NCI-H2029 treated with DMSO at 0.1 percent for 48 hours (cell line): ENCODE measurements at regions not wholly inside any gene's neighbourhood (a gene's known extent, or its start where the extent isn't known, plus 50 kb on each side); places are given as distances from the start of the nearest gene placed in this dataset.

Experiments used
- DNase-seq: peaks from one replicate; lab custom pipeline; 2025; lab: John Stamatoyannopoulos, UW

DNA sequence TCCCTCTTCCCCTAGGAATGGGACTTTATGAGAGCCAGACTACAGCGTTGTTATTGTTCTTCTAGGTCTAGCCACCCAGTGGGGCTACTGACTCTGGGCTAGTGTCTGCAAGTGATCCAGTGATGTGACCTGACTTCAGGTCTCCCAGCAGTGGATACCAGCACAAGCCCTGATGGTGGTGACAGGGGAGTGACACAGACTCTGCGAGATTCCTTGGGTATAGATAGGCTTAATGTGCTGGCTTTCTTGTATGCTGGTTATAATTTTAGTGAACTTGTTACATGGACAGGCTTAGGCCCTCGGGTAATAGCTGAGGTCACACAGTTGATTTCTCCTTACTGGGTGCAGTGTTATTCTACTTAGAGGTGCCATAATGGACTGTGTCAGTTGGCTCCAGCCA lies 106.9 kb downstream of the TBC1D30 start:
- no peak for DNase-seq

DNA sequence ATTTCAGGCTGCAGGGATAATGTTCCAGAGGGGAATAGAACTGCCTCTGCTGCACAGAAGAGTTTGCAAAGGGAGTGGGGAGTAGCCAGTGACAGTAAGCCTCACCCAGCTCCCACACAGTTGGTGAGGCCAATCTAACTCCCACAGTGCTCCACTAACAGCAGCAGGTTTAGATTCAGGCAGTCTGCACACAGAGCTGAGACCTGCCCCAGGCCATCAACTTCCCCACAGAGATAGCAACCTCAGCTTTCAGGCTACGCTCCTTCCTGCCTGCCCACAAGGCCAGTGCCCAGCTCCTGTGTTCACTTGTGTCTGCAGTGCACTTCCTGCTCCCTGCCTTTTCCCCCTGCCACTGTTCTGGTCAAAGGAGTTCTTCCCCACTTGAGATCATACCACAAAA lies 107.5 kb downstream of the TBC1D30 start:
- no peak for DNase-seq

DNA sequence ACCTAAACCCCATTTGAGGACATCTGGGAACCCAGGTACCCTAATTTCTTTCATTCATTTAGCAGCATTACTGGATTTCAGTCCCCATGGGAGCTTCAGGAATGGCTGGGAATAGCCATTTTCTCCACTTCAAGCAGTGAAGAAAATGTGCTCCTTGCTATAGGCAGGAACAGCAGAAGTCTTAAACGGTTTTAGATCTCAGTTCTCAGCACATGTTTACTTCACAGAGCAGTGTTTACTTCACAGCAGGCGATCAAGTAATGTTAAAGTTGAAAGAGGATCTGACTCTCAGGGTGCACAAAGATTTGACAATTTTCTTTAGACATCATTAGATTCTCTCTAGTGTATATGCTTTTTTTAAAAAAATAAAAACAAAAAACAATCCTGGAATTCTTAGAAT lies 109.3 kb downstream of the TBC1D30 start:
- DNase-seq, result no peak

DNA sequence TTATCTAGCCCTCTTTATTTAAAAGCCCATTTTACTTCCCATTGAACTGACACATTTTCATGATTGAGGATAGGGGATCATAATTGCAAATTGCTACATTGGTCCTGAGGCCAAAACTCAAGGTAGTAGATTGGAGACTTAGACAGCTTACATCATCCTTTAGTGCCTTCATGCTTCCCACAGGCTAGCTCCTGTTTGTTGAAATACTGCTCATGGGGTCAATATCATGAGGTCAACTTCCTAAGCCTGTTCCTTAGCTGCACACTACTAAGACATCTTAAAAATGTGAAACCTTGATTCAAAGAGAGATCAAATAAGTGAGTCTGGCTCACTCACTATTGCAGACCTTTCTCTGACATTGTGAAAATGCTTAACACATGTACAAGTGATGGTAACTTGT lies 113.0 kb downstream of the TBC1D30 start:
- no peak for DNase-seq

DNA sequence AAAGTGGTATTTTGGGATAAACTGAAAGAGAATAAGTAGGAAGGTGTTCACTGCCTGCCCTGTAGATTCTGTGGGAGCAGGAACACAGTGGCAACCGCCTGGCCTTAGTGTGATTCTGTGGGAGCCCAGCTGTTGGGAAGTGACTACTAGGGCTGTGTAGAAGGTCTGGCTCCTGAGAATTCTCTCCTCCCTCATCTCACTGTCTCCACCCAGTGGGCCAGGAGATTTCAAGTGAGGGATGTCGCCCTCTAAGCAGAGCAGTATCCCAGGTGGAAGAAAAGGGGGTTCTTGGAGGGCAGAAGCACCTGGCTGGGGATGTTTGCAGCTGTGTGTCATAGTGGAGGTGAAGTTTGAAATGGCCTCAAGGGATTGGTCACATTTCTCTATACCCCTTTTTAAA lies 113.7 kb downstream of the TBC1D30 start:
- DNase-seq, result no peak

DNA sequence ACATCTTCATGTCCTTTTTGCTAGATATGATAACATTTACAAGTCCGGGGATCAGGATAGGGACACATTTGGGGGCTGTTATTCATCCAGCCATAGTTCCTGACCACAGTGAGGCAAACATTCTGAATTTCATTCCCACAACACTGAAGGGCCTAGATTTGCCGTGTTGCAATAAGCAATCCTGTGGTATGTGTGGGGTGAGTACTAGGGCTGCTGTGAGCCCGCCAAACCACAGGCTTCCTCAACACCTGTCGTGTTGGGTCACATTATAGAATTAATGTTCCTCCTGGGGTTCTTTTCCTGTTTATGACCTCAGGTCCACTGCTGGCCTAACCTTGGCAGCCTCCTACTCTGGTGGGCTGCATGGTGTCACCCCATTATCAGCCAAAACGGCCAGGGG lies 119.2 kb downstream of the TBC1D30 start:
- no peak for DNase-seq

DNA sequence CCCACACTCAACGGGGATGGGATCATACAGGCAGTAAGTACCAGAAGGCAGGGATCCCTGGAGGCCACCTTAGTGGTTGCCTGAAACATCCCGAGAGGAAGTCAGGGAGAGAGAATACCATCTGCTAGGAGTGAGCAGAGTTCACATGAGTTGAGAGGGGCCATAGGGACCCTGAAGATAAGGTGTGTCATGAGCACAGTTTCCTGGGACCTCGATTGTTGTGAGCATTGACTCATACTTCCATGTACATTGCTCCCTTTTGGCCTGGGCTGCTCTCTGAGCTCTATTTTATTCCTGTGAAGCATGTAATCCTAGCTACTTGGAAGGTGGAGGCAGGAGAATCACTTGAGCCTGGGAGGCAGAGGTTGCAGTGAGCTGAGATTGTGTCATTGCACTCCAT lies 120.5 kb downstream of the TBC1D30 start:
- DNase-seq, result no peak

DNA sequence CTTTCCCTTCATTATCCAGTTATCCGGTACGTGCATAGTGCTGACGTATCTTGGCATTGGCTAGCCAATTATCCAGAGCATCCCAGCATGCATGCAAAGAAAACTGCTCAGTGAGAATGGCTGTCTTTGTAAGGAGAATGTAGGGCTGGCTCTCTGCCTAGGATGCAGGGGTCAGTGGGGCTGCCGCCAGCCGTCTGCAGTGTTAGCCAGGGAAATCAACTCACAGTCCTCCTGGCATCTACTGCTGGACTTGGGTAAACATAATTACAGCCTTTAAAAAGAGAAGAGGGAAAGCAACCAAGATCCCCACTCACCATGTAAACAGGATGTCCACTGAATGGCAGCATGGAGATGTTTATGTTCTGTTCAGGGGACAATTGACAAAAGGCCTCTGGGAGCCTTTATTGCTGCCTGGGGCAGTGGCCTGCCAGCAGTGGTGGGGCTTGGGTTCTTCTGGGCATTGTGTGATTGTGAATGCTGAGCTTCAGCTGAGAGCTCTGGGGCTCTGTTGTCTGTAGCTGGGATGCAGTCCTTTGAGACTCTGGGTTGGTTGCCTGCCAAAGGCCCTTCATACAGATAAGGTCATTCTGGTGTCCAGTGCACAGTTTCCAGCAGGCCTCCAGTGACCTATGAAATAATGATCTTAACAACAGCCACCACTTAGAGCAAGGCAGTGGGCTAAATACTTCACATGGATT lies 121.8 kb downstream of the TBC1D30 start:
- peak; percentile 97 for DNase-seq

DNA sequence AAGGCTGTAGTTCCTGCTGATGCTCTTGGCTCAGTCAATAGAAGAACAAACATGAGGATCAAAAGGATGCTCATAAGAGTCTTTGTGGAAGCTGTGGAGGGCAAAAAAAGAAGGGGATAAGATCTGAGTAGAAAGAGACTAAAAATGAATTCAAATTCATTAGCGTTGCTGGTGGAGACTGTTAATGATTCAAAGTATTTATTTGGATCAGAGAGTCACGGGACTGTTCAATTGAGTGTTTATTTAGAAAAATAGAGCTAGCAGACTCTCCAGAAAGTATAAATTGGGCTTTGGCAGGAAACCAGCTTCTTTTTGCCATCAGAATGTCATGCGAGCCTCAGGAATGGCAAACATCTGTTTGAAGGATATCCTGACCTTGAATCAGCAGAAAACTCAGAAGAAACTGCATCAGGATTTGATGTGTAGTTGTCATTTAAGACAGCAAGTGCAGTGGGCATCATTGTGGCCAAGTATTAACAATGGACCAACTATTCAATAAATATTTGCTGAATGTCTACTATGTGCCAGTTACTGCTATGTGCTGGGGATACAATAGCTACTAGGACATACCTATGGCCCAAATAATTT lies 126.4 kb downstream of the TBC1D30 start:
- no peak for DNase-seq

DNA sequence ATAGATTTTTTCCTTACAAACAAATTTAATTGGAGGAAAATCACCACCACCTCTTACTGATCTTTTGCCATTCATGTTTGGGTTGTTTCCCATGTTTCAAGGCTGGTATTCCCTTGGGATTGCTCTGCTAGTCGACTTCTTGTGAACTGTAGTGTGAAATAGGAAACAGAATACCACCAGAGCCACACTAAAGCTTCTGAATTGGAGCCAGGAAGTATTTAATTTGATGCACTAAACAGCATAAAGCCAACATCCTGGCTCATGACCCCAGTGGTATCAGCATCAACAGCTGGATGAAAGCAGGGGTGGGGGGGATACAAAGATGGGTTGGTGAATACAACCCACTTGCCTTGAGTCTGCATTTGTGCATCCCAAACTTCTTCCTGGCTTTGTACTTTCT lies 127.5 kb downstream of the TBC1D30 start:
- DNase-seq, result no peak

DNA sequence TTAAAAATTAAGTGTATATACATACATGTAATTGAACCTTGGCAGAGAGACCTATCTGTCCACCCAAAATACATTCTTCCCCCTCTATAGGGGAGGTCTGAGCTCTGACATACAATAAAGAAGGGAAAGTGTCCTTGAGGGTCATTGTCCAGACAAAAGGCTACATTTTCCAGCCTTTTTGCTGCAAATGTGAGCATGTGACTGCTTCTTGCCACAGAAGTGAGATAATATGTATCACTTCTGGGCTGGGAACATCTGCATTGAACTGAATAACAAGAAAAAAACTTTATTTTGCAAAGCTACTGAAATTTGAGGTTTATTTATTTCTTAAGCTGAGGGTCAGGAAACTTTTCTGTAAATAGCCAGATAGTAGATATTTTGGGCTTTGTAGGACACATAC lies 131.3 kb downstream of the TBC1D30 start:
- DNase-seq, result no peak

DNA sequence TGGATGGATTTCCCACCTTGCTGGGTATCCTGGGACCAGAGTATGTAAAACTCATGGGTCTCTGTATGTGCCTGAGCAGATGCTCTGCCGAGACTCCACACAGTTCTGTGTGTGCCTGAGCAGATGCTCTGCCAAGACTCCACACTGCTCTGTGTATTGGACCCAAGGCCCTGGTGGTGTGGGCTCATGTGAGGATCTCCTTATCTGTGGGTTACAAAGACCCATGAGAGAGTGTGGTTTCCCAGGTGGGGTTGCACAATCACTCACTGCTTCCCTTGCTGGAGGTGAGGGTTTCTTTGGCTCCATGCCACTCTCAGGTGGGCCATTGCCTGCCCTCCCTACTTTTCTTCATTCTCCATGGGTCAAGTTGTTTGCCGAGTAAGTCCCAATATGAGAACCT lies 141.5 kb downstream of the TBC1D30 start:
- no peak for DNase-seq

DNA sequence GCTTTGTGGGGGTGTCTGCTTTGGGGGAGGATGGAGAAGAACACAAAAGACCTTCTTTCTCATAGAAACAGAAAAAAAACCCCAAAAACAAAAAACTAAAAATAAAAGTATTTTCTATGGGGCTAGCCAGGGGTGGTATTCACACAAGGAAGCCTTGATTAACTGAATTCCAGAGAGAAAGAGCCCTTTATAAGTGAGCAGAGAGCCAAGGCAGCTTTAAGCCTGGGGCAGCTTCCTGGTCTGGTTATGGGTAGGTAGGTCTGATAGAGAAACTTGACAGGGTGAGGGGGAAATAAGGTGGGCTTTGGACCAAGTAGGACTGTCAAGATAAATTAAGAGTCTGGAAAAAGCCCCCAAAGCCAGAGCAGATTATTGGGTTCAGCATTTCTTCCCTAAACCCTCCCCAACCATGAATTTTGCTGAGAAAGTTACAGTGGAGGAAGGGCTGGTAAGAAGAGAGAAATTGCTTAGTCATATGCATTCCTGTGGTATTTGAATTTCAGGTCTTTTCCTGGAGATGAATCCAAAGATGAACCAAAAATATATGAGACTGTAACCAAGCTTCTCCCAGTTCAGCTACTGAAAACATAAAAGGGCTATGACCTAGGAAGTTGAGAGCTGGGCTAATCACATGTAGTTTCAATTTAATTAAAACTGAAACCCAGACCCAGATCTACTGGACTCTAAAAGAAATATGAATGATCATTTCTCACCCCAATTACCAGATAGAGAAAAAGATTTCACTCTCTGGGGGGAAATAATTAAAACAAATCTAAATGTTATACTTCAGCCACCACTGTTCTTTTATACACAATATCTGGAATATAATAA lies 144.8 kb downstream of the TBC1D30 start:
- no peak for DNase-seq

DNA sequence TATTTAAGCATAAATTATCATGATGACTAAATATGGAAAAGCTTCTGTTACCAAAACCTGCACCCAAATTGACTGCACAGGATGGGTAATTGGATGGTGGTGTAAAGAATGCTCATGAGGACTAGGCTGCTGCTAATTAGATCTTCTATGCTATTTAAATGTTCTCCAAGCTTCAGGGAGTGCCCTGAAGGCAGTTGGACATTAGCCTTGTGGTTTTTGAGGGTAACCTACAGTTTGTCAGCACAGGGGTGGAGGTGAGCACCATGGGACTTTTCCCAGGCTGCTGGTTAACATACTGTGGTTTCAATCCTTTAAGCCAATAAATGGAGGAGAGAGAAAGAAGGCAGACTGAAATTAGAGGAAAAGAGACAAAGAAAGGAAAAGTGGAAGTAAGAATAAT lies 145.0 kb downstream of the WIF1 start:
- no peak for DNase-seq

DNA sequence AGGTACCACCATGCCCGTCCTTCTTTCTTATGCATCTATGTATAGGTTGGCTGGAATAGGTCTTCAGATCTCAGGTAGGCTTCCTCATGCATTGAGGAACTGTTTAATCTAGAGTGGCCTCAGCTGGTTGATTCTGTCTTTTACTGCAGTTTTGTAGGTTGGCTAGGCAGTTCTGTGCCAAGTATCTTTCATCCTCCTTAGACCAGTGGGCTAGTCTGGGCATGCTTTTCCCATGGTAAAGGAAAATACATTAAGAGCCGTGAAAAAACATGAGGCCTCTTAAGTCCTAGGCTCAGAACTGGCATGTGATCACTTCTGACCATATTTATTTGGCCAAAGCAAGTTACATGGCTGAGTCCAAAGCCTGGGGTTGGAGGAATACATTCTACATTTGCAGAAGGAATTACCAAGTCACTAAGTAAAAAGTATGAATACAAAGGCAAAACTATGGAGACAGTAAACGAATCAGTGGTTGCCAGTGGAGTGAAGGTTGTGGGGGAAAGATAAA lies 137.3 kb downstream of the WIF1 start:
- DNase-seq, result no peak

DNA sequence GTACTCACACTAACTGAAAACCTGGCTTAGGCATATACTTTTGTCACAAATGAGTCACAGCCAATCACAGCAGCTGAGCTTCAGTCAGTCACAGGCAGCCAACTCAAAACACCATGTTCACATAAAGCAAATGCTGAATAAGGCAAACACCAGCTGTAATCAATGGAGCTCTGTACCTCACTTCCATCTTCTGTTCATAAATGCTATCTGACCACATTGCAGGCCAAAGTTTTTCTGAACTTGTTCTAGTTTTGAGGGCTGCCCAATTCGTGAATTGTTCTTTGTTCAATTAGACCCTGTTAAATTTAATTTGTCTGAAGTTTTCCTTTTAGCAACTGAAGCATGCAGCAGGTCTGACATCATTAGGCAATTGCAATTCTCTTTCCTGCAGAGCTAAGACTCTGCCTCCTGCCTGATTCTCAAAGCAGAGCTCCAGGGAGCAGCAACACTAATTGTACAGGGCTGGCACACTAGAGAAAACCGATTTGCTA lies 129.9 kb downstream of the WIF1 start:
- DNase-seq, result no peak

DNA sequence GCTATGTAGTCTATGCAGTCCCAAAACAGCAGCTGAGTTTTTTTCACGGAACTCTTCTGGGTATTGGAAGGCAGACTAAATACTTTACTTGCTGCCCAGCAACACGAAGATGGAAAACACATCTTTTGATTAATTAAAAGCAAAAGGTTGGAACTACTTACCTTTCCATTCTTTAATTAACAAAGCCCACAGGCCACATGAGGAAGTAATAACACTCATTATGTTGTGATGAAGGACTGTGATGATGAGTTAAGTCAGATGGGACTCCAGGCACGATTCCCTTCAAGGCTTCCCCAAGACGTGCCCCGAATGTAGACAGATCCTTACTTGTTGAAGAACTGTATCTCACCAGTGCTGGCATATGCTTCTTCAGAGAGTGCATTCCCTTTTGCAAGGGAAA lies 129.0 kb downstream of the WIF1 start:
- DNase-seq, result no peak

DNA sequence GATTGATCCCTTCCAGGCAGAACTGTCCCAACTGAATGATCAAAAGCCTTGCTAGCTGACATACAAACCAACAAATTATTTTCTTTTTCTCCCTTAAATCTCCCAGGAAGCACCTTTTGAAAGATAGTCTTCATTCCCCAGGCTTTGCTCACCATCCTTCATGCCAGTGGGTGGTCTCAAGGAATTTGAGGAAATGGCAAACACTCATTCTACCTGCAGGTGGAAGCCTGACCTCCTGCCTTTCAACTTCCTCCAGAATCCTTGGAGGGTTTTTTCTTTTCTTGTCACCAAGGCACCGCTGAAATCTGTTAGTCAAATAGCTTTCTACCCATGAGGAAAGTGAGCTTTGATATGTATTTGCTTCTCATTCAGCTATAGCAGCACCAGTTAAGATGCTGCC lies 128.5 kb downstream of the WIF1 start:
- no peak for DNase-seq

DNA sequence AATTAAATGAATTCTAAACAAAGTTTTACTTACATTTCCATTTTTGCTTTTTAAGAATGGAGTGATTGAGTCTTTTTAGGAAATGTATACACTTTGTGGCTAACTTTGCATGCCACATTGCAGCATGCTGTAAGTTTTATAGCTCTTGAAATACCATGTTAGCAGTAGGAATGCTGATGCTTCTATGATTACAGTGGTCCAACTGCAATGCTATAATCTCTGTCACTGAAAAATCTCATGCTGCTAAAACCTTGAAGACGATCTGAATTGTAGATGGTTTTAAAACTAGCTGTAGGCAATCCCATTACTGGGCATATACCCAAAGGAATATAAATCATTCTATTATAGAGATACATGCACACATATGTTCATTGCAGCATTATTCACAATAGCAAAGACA lies 127.6 kb downstream of the WIF1 start:
- no peak for DNase-seq

DNA sequence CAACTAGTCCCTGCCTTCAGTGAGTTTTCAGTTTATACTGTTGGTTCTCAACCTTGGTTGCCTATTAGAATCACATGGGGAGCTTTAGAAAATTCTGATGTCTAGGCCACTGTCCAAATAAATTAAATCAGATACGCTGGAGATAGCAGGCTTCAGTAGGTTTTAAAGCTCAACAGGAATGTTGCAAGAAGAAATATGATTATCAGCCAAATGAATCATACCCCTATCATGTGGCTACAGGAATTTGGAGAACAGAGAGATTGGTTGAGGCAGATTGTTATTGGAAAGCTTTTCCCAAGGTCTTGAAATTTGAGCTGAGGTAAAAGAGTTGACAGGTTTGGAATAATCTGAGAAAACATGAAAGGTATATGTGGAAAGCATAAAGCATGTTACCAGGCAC lies 125.3 kb downstream of the WIF1 start:
- no peak for DNase-seq

DNA sequence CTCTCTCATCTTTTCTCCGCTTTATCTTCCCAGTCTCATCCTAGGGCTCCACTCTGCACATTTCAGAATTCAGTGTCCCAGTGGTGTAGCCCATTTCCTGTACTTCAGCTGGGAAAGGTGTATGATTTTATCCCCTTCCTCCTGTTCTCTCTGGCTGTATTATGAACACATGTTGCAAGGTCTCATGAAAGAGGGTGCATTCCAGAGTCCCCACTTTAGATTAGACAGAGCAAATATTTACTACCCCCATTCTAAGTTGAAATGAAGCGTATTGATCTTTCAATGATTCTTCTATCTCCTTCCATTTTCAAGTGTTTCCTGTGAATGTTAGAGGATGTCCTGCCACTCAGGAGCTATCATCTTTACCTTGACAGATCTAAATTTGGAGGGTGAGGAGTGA lies 123.2 kb downstream of the WIF1 start:
- DNase-seq, result no peak

DNA sequence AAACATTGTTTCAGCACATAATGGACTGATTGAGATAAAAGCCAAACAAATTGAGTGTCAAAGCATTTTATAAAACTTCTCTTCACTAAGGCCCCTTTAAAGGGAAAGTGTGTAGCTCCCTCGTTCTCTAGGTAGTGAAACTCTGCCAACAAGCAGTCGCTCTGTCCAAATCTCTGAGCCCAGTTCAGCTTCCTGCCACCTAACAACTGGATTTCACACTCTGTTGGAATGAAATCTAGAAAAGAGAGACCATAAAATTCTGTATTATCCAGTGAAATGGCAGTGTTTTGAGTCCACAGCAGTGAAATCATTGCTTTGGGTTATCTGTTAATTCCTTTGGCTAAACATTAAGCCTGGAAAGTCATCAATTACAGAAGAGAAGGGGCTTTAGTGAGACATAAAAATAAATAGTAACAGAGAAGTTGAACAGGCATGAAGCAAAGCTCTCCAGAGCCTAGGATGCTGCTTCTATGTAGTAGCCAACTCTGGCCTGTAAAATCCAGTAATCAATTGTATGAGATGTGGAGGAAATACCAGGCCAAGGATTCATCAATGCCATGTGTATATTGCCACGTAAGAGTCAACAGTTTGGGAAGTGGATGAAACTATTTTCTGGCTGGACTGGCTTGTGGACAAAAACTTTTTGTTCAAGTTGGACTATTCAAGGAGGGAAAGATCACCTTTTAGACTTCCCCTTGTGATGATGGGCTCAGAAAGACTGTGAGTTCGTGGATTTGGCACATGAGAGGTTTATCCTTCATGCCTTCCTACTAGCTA lies 122.5 kb downstream of the WIF1 start:
- DNase-seq, result no peak

DNA sequence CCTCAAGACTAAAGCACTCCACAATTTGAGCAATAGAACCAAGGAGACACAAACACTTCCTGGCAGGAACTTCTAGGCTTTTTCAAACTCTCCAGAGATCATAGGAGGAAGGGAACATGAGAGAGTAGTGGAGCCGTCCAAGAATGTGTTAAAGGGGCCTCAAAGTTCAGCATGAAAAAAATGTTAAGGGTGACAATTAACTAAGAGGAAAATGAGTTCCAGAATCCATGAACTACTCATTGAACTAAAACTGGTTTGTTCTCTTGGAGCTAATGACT lies 122.0 kb downstream of the WIF1 start:
- no peak for DNase-seq
